WTC11 (cell line): ENCODE measurements at regions not wholly inside any gene's neighbourhood (a gene's known extent, or its start where the extent isn't known, plus 50 kb on each side); places are given as distances from the start of the nearest gene placed in this dataset.

Experiments
- ATAC-seq: fragments of 200-7000 bp; cut with Tn5 transposase; 2 replicates; pipeline ENCODE4 v1.10.0; 2021; ENCODE audit warnings: mild to moderate bottlenecking, moderate library complexity
- CTCF ChIA-PET: fragments of 300-600 bp; sonication (Branson Sonifier 250); formaldehyde crosslinking; loops from one replicate; lab custom pipeline; 2021; ENCODE audit warnings: antibody characterized with exemption; lab: Charles Lee
- POLR2A ChIA-PET: fragments of 350-600 bp; sonication (Branson Sonifier 250); formaldehyde crosslinking; loops from one replicate; lab custom pipeline; 2021; ENCODE audit warnings: antibody characterized with exemption; lab: Charles Lee
- DNase-seq: peaks from one replicate; pipeline ENCODE4 v3.0.0; 2021; ENCODE audit warnings: low spot score
- H3K27ac Mint-ChIP-seq: 2 replicates; pipeline ENCODE4 v1.8.0; 2021; ENCODE audit warnings: mixed read lengths
- H3K27me3 Mint-ChIP-seq: 2 replicates; pipeline ENCODE4 v1.8.0; 2021; ENCODE audit warnings: low read depth, mild to moderate bottlenecking, moderate library complexity, mixed read lengths
- H3K36me3 Mint-ChIP-seq: 2 replicates; pipeline ENCODE4 v1.8.0; 2021; ENCODE audit warnings: mixed read lengths
- H3K4me1 Mint-ChIP-seq: 2 replicates; pipeline ENCODE4 v1.8.0; 2022; ENCODE audit warnings: mixed read lengths
- H3K4me3 Mint-ChIP-seq: 2 replicates; pipeline ENCODE4 v1.8.0; 2021; ENCODE audit warnings: mild to moderate bottlenecking, moderate library complexity, mixed read lengths
- H3K9me3 Mint-ChIP-seq: 2 replicates; pipeline ENCODE4 v1.8.0; 2021; ENCODE audit warnings: mixed read lengths
- ATF6 ChIP-seq: sonication (generic); formaldehyde crosslinking; IDR thresholded peaks from 2 replicates; pipeline ENCODE4 v1.8.1; 2023; ENCODE audit warnings: mild to moderate bottlenecking, missing genetic modification reagents
- CTCF ChIP-seq: fragments of 200-600 bp; IDR thresholded peaks from 2 replicates; pipeline ENCODE4 v1.8.0; 2022; ENCODE audit warnings: antibody characterized with exemption
- E2F4 ChIP-seq: sonication (generic); formaldehyde crosslinking; IDR thresholded peaks from 2 replicates; pipeline ENCODE4 v1.8.1; 2022; ENCODE audit warnings: low read depth, mild to moderate bottlenecking, moderate library complexity, missing genetic modification reagents, borderline replicate concordance
- E2F5 ChIP-seq: sonication (generic); formaldehyde crosslinking; IDR thresholded peaks from 2 replicates; pipeline ENCODE4 v1.8.1; 2022; ENCODE audit warnings: mild to moderate bottlenecking, moderate library complexity, missing genetic modification reagents
- ESRRA ChIP-seq: sonication (generic); formaldehyde crosslinking; IDR thresholded peaks from 2 replicates; pipeline ENCODE4 v1.8.1; 2022; ENCODE audit warnings: mild to moderate bottlenecking, missing genetic modification reagents, borderline replicate concordance
- GRHL2 ChIP-seq: fragments of 250-450 bp; sonication (Bioruptor Pico); IDR thresholded peaks from 2 replicates; pipeline ENCODE4 v1.8.0; 2022; ENCODE audit warnings: mild to moderate bottlenecking, moderate library complexity; ENCODE audit not compliant: insufficient replicate concordance, severe bottlenecking
- HMGXB4 ChIP-seq: sonication (generic); formaldehyde crosslinking; IDR thresholded peaks from 2 replicates; pipeline ENCODE4 v1.8.1; 2023; ENCODE audit warnings: mild to moderate bottlenecking, moderate library complexity, missing genetic modification reagents
- MXD4 ChIP-seq: fragments of 250-450 bp; sonication (Bioruptor Pico); IDR thresholded peaks from 2 replicates; pipeline ENCODE4 v1.8.0; 2021; ENCODE audit warnings: mild to moderate bottlenecking, moderate library complexity, borderline replicate concordance
- NFYB ChIP-seq: sonication (generic); formaldehyde crosslinking; conservative IDR thresholded peaks from 2 replicates; pipeline ENCODE4 v1.8.0; 2022; ENCODE audit warnings: low read depth, missing genetic modification reagents
- NR3C1 ChIP-seq: sonication (generic); formaldehyde crosslinking; conservative IDR thresholded peaks from 2 replicates; pipeline ENCODE4 v1.8.1; 2023; ENCODE audit warnings: low read depth, mild to moderate bottlenecking, missing genetic modification reagents
- SP1 ChIP-seq: sonication (generic); formaldehyde crosslinking; conservative IDR thresholded peaks from 2 replicates; pipeline ENCODE4 v1.8.1; 2022; ENCODE audit warnings: missing genetic modification reagents
- USF1 ChIP-seq: sonication (generic); formaldehyde crosslinking; IDR thresholded peaks from 2 replicates; pipeline ENCODE4 v1.8.0; 2022; ENCODE audit warnings: mild to moderate bottlenecking, missing genetic modification reagents
- ZNF281 ChIP-seq: sonication (generic); formaldehyde crosslinking; IDR thresholded peaks from 2 replicates; pipeline ENCODE4 v1.8.0; 2023; ENCODE audit warnings: mild to moderate bottlenecking, missing genetic modification reagents
- ZNF396 ChIP-seq: fragments of 250-450 bp; sonication (Bioruptor Pico); IDR thresholded peaks from 2 replicates; pipeline ENCODE4 v1.8.0; 2021; ENCODE audit warnings: mild to moderate bottlenecking, moderate library complexity, borderline replicate concordance
- ZNF425 ChIP-seq: fragments of 250-450 bp; sonication (Bioruptor Pico); conservative IDR thresholded peaks from 2 replicates; pipeline ENCODE4 v1.9.0; 2021; ENCODE audit warnings: mild to moderate bottlenecking
- TF ChIP-seq, protein P1 (sequence below): sonication (generic); formaldehyde crosslinking; IDR thresholded peaks from 2 replicates; pipeline ENCODE4 v1.8.0; 2023; ENCODE audit warnings: missing genetic modification reagents
- TF ChIP-seq, protein P2 (sequence below): sonication (generic); formaldehyde crosslinking; IDR thresholded peaks from 2 replicates; pipeline ENCODE4 v1.8.1; 2023; ENCODE audit warnings: mild to moderate bottlenecking, missing genetic modification reagents, borderline replicate concordance

- TF ChIP-seq E2F4 (CRISPR knock-in tag) (no peak), USF1 (CRISPR knock-in tag) (no peak), MXD4 (no peak), ZNF425 (CRISPR knock-in tag) (no peak), HMGXB4 (no peak), NR3C1 (no peak), ZNF396 (CRISPR knock-in tag) (no peak), GRHL2 (CRISPR knock-in tag) (no peak), ESRRA (CRISPR knock-in tag) (no peak), E2F5 (CRISPR knock-in tag) (no peak)
- TF ChIP-seq, protein P1, sequence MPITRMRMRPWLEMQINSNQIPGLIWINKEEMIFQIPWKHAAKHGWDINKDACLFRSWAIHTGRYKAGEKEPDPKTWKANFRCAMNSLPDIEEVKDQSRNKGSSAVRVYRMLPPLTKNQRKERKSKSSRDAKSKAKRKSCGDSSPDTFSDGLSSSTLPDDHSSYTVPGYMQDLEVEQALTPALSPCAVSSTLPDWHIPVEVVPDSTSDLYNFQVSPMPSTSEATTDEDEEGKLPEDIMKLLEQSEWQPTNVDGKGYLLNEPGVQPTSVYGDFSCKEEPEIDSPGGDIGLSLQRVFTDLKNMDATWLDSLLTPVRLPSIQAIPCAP (CRISPR knock-in tag), result no peak
- TF ChIP-seq, protein P2, sequence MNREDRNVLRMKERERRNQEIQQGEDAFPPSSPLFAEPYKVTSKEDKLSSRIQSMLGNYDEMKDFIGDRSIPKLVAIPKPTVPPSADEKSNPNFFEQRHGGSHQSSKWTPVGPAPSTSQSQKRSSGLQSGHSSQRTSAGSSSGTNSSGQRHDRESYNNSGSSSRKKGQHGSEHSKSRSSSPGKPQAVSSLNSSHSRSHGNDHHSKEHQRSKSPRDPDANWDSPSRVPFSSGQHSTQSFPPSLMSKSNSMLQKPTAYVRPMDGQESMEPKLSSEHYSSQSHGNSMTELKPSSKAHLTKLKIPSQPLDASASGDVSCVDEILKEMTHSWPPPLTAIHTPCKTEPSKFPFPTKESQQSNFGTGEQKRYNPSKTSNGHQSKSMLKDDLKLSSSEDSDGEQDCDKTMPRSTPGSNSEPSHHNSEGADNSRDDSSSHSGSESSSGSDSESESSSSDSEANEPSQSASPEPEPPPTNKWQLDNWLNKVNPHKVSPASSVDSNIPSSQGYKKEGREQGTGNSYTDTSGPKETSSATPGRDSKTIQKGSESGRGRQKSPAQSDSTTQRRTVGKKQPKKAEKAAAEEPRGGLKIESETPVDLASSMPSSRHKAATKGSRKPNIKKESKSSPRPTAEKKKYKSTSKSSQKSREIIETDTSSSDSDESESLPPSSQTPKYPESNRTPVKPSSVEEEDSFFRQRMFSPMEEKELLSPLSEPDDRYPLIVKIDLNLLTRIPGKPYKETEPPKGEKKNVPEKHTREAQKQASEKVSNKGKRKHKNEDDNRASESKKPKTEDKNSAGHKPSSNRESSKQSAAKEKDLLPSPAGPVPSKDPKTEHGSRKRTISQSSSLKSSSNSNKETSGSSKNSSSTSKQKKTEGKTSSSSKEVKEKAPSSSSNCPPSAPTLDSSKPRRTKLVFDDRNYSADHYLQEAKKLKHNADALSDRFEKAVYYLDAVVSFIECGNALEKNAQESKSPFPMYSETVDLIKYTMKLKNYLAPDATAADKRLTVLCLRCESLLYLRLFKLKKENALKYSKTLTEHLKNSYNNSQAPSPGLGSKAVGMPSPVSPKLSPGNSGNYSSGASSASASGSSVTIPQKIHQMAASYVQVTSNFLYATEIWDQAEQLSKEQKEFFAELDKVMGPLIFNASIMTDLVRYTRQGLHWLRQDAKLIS (CRISPR knock-in tag), result no peak
Observed at GRCh38 chr16:5763176-5763575, 665.6 kb upstream of the EEF2KMT start (continued).

GRCh38 chr16:5762362-5762761, 664.8 kb upstream of the EEF2KMT start:
- ChIA-PET POLR2A (no interaction called here), CTCF (no interaction called here)
- Mint-ChIP-seq H3K4me1 (no peaks in the 10 kb centered on the region), H3K27ac (no peak overlapping the region), H3K27me3 (peaks cover 13% of the 10 kb centered on the region), H3K9me3 (peaks cover 98% of the 10 kb centered on the region), H3K36me3 (peaks cover 90% of the 10 kb centered on the region), H3K4me3 (no peak overlapping the region)
- DNase-seq (no peak), ATAC-seq (no peak)
- no peak for TF ChIP-seq ESRRA (CRISPR knock-in tag)
- TF ChIP-seq ATF6 (CRISPR knock-in tag), result no peak
- TF ChIP-seq CTCF, result no peak
- no peak for TF ChIP-seq NFYB (CRISPR knock-in tag)
- no peak for TF ChIP-seq ZNF281 (CRISPR knock-in tag)
- no peak for TF ChIP-seq SP1
